Neutrophil (primary cell): ENCODE measurements at regions not wholly inside any gene's neighbourhood (a gene's known extent, or its start where the extent isn't known, plus 50 kb on each side); places are given as distances from the start of the nearest gene placed in this dataset.

ENCODE experiments used
- H3K27ac ChIP-seq: fragments of 200-600 bp; sonication (generic); 2 replicates; pipeline ENCODE4 v1.5.1; 2016; ENCODE audit warnings: mild to moderate bottlenecking, moderate library complexity
- H3K27me3 ChIP-seq: fragments of 200-600 bp; sonication (generic); 2 replicates; pipeline ENCODE4 v1.6.0; 2016; ENCODE audit warnings: mild to moderate bottlenecking
- H3K36me3 ChIP-seq: fragments of 200-600 bp; sonication (generic); 2 replicates; pipeline ENCODE4 v1.5.1; 2017
- H3K4me1 ChIP-seq, 2 experiments: fragments of 200-600 bp in 1 of 2; sonication (generic) in 1 of 2; 1 replicate in 1 of 2; 2 replicates in 1 of 2; pipeline versions ENCODE4 v1.5.1 to v1.6.1; 2013 to 2016; ENCODE audit warnings: low read depth in 1 of 2, low read length in 1 of 2, mild to moderate bottlenecking in 1 of 2, moderate library complexity in 1 of 2; ENCODE audit not compliant: control insufficient read depth in 1 of 2, insufficient read depth in 1 of 2
- H3K4me3 ChIP-seq, 2 experiments: fragments of 200-600 bp in 1 of 2; sonication (generic) in 1 of 2; 1 replicate in 1 of 2; 2 replicates in 1 of 2; pipeline ENCODE4 v1.5.1; 2013 to 2016; ENCODE audit warnings: low read depth in 1 of 2, low read length in 1 of 2, mild to moderate bottlenecking in 1 of 2, moderate library complexity in 1 of 2
- H3K9me3 ChIP-seq: fragments of 200-600 bp; sonication (generic); 2 replicates; pipeline ENCODE4 v1.5.1; 2016
- CTCF ChIP-seq: fragments of 200-600 bp; sonication (generic); IDR thresholded peaks from 2 replicates; pipeline ENCODE4 v1.5.1; 2016; ENCODE audit warnings: antibody characterized with exemption

DNA sequence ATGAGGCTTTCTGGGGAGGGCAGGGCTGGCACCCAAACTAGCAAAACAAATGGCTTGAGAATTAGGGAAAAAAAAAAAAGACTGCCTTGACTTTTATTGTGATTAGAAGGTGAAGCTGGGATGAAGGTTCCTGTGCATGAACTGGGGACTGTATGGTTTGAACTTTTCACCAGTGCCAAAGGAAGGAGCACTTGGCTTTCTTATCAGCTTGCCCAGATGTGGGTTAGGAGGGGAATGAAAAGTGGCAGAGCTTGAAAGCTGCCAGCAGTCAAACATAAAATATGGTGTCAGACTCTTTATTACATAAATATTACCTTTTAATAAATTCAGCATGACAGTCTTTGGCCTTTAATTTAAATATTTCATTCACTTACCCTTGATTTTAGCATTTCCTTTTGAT lies 182.5 kb downstream of the PSAT1 start:
- no peaks in the 10 kb centered on the region for H3K36me3 ChIP-seq
- no peaks in the 10 kb centered on the region for H3K27me3 ChIP-seq
- H3K4me1 ChIP-seq, result no peaks in the 10 kb centered on the region
- no peak overlapping the region for H3K27ac ChIP-seq
- H3K4me3 ChIP-seq, result no peak overlapping the region
- H3K9me3 ChIP-seq, result no peaks in the 10 kb centered on the region
- no peak for TF ChIP-seq CTCF

DNA sequence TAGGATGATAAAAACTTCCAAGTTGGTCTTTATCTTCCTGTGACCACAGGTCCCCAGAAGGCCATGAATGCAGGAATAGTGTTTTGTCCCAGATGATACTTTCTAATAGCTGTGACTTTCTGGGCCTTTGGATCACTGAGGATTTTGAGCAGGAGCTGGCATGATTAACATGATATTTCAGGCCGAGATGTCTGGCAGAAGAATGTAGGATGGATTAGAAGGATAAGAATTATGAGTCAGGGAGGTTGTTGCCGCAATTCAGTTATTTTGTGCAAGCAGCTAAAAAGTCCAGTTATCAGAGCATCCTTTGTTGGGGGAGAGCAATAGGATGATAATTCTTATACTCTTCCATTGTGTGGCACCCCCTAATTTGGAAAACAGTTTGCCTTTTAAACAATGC lies 189.7 kb downstream of the PSAT1 start:
- no peaks in the 10 kb centered on the region for H3K36me3 ChIP-seq
- no peak for TF ChIP-seq CTCF

GRCh38 chr9:78490231-78490630 lies 193.3 kb downstream of the PSAT1 start:
- no peak overlapping the region for H3K4me3 ChIP-seq
- no peaks in the 10 kb centered on the region for H3K36me3 ChIP-seq
- no peaks in the 10 kb centered on the region for H3K9me3 ChIP-seq
- no peaks in the 10 kb centered on the region for H3K27me3 ChIP-seq
- H3K4me1 ChIP-seq, result no peaks in the 10 kb centered on the region
- TF ChIP-seq CTCF, result no peak
- H3K27ac ChIP-seq, result no peak overlapping the region

More for the DNA sequence above, 189.7 kb downstream of the PSAT1 start:
- H3K4me1 ChIP-seq, result no peaks in the 10 kb centered on the region
- no peak overlapping the region for H3K4me3 ChIP-seq
- H3K9me3 ChIP-seq, result no peaks in the 10 kb centered on the region
- no peak overlapping the region for H3K27ac ChIP-seq
- H3K27me3 ChIP-seq, result no peaks in the 10 kb centered on the region

DNA sequence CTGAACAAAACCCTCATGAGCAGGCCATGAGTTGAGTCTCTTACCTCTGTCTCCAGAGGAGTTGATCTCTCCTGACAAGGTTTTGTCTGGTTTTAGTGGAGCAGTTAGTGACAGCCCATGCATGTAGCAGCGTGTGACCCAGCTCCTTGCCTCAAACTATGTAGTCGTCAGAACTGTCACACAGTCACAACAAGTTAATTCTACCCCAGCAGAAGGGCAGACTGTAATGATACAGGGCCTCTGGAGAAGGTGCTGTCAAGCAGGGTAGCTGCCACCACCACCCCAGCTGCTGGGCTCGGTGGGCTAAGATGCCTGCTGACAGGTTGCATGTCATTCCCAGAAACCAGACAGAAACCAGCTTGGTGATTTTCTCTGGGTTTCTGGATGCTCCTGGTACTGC lies 194.5 kb downstream of the PSAT1 start:
- H3K27ac ChIP-seq, result no peak overlapping the region
- H3K9me3 ChIP-seq, result no peaks in the 10 kb centered on the region
- no peaks in the 10 kb centered on the region for H3K36me3 ChIP-seq
- H3K27me3 ChIP-seq, result no peaks in the 10 kb centered on the region
- H3K4me1 ChIP-seq, result no peaks in the 10 kb centered on the region
- no peak overlapping the region for H3K4me3 ChIP-seq
- no peak for TF ChIP-seq CTCF

DNA sequence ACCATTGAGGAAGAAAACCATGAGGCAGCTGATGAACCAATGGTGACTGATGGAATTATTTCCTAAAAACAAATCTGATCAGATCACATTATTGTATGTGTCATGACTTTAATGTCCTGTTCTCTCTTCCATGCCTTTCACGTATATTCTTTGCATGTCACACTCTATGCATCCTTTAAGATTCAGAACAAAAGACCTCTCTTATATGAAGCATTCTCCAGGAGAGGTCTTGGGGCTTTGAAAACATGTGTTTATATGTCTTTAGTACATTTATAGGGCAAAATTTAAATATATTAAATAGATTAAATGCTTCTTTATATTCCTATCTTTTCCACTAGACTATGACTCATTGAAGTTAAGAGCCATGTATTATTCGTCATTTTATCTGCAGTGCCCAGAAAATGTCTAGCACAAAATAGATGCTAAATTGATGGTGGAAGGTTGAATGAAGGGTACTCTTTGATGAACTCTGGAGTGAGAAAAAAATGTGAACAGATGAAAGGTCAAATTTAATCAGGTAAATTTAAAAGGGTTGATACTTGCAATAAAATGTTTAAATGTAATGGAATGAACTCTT lies 196.3 kb downstream of the PSAT1 start:
- Histone ChIP-seq H3K9me3 (no peaks in the 10 kb centered on the region), H3K4me1 (no peaks in the 10 kb centered on the region), H3K36me3 (no peaks in the 10 kb centered on the region), H3K27ac (no peak overlapping the region), H3K27me3 (no peaks in the 10 kb centered on the region), H3K4me3 (no peak overlapping the region)
- TF ChIP-seq CTCF, result no peak

DNA sequence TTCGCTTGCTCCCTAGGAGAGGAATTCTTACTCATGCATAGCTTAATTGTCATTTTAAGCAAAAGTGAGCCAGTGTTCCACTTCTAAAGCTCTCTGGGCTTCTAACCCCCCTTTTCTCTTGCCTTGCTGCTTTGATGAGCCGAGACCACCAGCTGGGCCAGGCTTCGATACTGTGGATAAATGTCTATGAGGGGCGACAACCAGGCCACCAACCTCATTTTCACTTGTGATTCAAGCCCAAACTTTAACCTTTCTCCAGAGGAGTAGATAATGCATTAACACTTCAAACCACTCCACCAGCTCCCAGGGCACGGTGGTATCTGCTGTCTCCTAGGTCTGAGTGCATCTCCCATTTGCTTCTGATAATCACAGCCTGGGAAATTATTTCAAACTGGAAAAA lies 205.6 kb downstream of the PSAT1 start:
- Histone ChIP-seq H3K4me3 (no peak overlapping the region), H3K27me3 (no peaks in the 10 kb centered on the region), H3K36me3 (no peaks in the 10 kb centered on the region), H3K4me1 (no peaks in the 10 kb centered on the region), H3K27ac (no peak overlapping the region), H3K9me3 (no peaks in the 10 kb centered on the region)
- TF ChIP-seq CTCF, result no peak
